Neural progenitor cell (in vitro differentiated cells): ENCODE measurements at regions not wholly inside any gene's neighbourhood (a gene's known extent, or its start where the extent isn't known, plus 50 kb on each side); places are given as distances from the start of the nearest gene placed in this dataset.
A peak's percentile ranks its signal among the peaks of the same experiment; 100 is the strongest.

ENCODE experiments used
- DNase-seq: peaks from one replicate; pipeline ENCODE4 v3.0.0-alpha.2; 2016; ENCODE audit warnings: low spot score
- H2AFZ ChIP-seq: fragments of 200-600 bp; sonication (generic); replicated peaks from 2 replicates; pipeline ENCODE4 v1.6.1; 2016; ENCODE audit warnings: antibody characterized with exemption
- H3F3A ChIP-seq: fragments of 200-600 bp; sonication (generic); 2 replicates; pipeline ENCODE4 v1.6.1; 2016; ENCODE audit warnings: antibody characterized with exemption, low read depth
- H3K27ac ChIP-seq: fragments of 200-600 bp; sonication (generic); 2 replicates; pipeline ENCODE4 v1.5.1; 2016; ENCODE audit warnings: mild to moderate bottlenecking
- H3K27me3 ChIP-seq: fragments of 200-600 bp; sonication (generic); 2 replicates; pipeline ENCODE4 v1.6.1; 2016; ENCODE audit warnings: mild to moderate bottlenecking, moderate library complexity
- H3K36me3 ChIP-seq: fragments of 200-600 bp; sonication (generic); 2 replicates; pipeline ENCODE4 v1.5.1; 2016
- H3K4me1 ChIP-seq: fragments of 200-600 bp; sonication (generic); 2 replicates; pipeline ENCODE4 v1.6.1; 2016; ENCODE audit warnings: mixed run types
- H3K4me2 ChIP-seq: fragments of 200-600 bp; sonication (generic); 2 replicates; pipeline ENCODE4 v1.6.1; 2016
- H3K4me3 ChIP-seq: fragments of 200-600 bp; sonication (generic); 2 replicates; pipeline ENCODE4 v1.5.1; 2016
- H3K79me2 ChIP-seq: fragments of 200-600 bp; sonication (generic); 2 replicates; pipeline ENCODE4 v1.6.1; 2016; ENCODE audit warnings: low read depth
- H3K9ac ChIP-seq: fragments of 200-600 bp; sonication (generic); 2 replicates; pipeline ENCODE4 v1.6.1; 2016
- H3K9me3 ChIP-seq: fragments of 200-600 bp; sonication (generic); 2 replicates; pipeline ENCODE4 v1.5.1; 2016; ENCODE audit warnings: low read depth
- H4K20me1 ChIP-seq: fragments of 200-600 bp; sonication (generic); 2 replicates; pipeline ENCODE4 v1.6.1; 2016; ENCODE audit warnings: low read depth
- H3K27ac Mint-ChIP-seq: 3 replicates; pipeline ENCODE4 v1.8.0; 2021; ENCODE audit warnings: mixed read lengths
- H3K27me3 Mint-ChIP-seq: 2 replicates; pipeline ENCODE4 v1.8.0; 2022; ENCODE audit warnings: low read depth, mild to moderate bottlenecking, inconsistent platforms, moderate library complexity, mixed read lengths; ENCODE audit not compliant: insufficient read depth
- H3K36me3 Mint-ChIP-seq: 3 replicates; pipeline ENCODE4 v1.8.0; 2021; ENCODE audit warnings: mixed read lengths
- H3K4me1 Mint-ChIP-seq: 3 replicates; pipeline ENCODE4 v1.8.0; 2021; ENCODE audit warnings: mixed read lengths
- H3K4me3 Mint-ChIP-seq: 3 replicates; pipeline ENCODE4 v1.8.0; 2021; ENCODE audit warnings: mild to moderate bottlenecking, moderate library complexity, mixed read lengths
- H3K9me3 Mint-ChIP-seq: 3 replicates; pipeline ENCODE4 v1.8.0; 2020; ENCODE audit warnings: mixed read lengths
- EZH2 ChIP-seq: fragments of 200-600 bp; sonication (generic); IDR thresholded peaks from 2 replicates; pipeline ENCODE4 v1.6.1; 2017; ENCODE audit warnings: antibody characterized with exemption, mild to moderate bottlenecking, moderate library complexity
- EZH2phosphoT487 ChIP-seq: fragments of 200-600 bp; sonication (generic); IDR thresholded peaks from 2 replicates; pipeline ENCODE4 v1.6.1; 2017; ENCODE audit warnings: antibody characterized with exemption
- TF ChIP-seq, protein P1 (sequence below): fragments of 200-600 bp; sonication (generic); IDR thresholded peaks from 2 replicates; pipeline ENCODE4 v1.5.1; 2017; ENCODE audit warnings: antibody characterized with exemption, mild to moderate bottlenecking

DNA sequence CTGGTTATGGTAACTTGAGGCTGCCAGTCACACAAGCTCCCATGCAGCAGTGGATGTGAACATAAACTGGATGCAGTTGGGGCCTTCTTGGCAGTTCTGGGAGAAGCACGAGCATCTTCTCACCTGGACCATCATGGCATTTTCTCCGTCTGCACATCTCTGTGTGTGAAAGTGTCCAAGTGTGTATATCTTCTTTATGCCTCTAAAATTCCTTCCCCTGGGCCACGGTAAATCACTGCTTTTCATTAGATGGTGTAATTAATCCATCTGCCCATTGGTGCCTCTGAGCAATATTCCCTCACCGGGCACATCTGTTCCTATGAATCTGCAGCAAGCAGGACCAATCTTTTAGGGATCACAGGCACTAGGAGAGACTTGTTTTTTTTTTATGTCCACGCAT is 138.0 kb downstream of the MAP3K7 start:
- no peak overlapping the region for H3K4me3 Mint-ChIP-seq
- Histone ChIP-seq H3K36me3 (no peaks in the 10 kb centered on the region), H3K9ac (no peak overlapping the region), H3K4me3 (no peak overlapping the region), H4K20me1 (no peaks in the 10 kb centered on the region), H2AFZ (peak overlapping the region; percentile 27), H3K79me2 (no peaks in the 10 kb centered on the region), H3K9me3 (no peaks in the 10 kb centered on the region), H3K27me3 (no peaks in the 10 kb centered on the region), H3K4me2 (peak overlapping the region; percentile 14), H3K27ac (no peak overlapping the region), H3K4me1 (peaks cover 46% of the 10 kb centered on the region), H3F3A (peaks cover 15% of the 10 kb centered on the region)
- H3K27me3 Mint-ChIP-seq, result peaks cover 2% of the 10 kb centered on the region
- peaks cover 2% of the 10 kb centered on the region for H3K36me3 Mint-ChIP-seq
- no peaks in the 10 kb centered on the region for H3K9me3 Mint-ChIP-seq
- H3K27ac Mint-ChIP-seq, result peak overlapping the region; percentile 67
- DNase-seq, result no peak
- no peak for TF ChIP-seq EZH2
- TF ChIP-seq EZH2phosphoT487, result no peak
- TF ChIP-seq, protein P1, sequence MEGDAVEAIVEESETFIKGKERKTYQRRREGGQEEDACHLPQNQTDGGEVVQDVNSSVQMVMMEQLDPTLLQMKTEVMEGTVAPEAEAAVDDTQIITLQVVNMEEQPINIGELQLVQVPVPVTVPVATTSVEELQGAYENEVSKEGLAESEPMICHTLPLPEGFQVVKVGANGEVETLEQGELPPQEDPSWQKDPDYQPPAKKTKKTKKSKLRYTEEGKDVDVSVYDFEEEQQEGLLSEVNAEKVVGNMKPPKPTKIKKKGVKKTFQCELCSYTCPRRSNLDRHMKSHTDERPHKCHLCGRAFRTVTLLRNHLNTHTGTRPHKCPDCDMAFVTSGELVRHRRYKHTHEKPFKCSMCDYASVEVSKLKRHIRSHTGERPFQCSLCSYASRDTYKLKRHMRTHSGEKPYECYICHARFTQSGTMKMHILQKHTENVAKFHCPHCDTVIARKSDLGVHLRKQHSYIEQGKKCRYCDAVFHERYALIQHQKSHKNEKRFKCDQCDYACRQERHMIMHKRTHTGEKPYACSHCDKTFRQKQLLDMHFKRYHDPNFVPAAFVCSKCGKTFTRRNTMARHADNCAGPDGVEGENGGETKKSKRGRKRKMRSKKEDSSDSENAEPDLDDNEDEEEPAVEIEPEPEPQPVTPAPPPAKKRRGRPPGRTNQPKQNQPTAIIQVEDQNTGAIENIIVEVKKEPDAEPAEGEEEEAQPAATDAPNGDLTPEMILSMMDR, result no peak
- H3K4me1 Mint-ChIP-seq, result peaks cover 46% of the 10 kb centered on the region

DNA sequence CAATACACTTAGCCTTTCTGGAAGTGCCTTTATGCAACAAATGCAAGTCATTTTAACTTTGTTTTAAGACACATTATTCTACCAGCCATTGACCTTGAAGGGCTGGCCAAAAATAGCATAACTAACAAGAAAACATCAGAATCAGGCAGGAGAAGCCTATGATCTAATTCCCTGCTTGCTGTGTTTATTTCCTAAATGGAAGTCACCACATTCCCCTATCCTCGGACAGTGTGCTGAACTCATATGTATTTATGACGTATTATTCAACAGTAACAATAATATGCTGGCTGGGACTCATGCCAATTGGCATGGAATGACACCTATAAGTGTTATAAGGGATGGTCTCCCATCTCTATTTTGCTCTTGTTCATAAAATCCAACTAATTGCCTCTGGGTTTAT is 140.7 kb downstream of the MAP3K7 start:
- Histone ChIP-seq H3K27me3 (no peaks in the 10 kb centered on the region), H3K4me2 (no peak overlapping the region), H3K9me3 (no peaks in the 10 kb centered on the region), H3K36me3 (no peaks in the 10 kb centered on the region), H3K27ac (no peak overlapping the region), H3K9ac (no peak overlapping the region), H2AFZ (no peak overlapping the region), H3K79me2 (no peaks in the 10 kb centered on the region), H4K20me1 (no peaks in the 10 kb centered on the region), H3F3A (peaks cover 39% of the 10 kb centered on the region), H3K4me3 (no peak overlapping the region), H3K4me1 (peaks cover 71% of the 10 kb centered on the region)
- Mint-ChIP-seq H3K4me3 (no peak overlapping the region), H3K36me3 (peaks cover 2% of the 10 kb centered on the region), H3K9me3 (no peaks in the 10 kb centered on the region), H3K4me1 (peaks cover 66% of the 10 kb centered on the region), H3K27me3 (peaks cover 2% of the 10 kb centered on the region), H3K27ac (peak overlapping the region; percentile 18)
- DNase-seq, result no peak
- TF ChIP-seq EZH2 (no peak), EZH2phosphoT487 (no peak)
- TF ChIP-seq, protein P1, result no peak

DNA sequence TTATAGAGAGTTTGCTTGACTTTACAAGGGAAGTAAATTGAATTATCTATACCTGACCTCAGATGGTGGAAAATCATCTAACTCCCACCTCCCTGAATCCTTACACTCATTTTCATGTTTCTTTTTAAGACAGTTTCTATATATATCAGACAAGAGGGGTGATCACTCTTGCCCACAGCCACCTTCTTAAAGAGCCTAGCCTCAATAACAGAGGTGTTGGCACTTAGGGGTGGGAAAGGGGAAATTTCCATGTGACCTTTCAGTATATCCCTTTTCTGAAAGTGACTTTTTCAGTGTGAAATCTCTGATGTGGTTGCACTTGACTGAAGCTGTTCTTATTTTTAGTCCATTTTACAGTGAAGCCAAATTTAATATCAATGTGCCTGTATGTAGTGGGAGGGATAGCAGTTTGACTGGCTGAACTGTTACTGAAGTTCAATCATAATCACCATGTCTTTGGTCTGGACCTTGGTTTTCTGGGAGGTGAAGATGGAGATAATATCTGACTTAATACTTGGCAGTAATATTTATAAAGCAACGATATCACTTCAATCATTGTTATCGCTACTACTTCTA is 141.3 kb downstream of the MAP3K7 start:
- Mint-ChIP-seq H3K4me1 (peaks cover 72% of the 10 kb centered on the region), H3K36me3 (peaks cover 2% of the 10 kb centered on the region), H3K27me3 (peaks cover 2% of the 10 kb centered on the region), H3K4me3 (no peak overlapping the region), H3K27ac (peak overlapping the region; percentile 64), H3K9me3 (no peaks in the 10 kb centered on the region)
- H3K4me2 ChIP-seq, result no peak overlapping the region
- no peaks in the 10 kb centered on the region for H3K27me3 ChIP-seq
- H3K27ac ChIP-seq, result no peak overlapping the region
- no peaks in the 10 kb centered on the region for H3K36me3 ChIP-seq
- H3K9ac ChIP-seq, result no peak overlapping the region
- H3K9me3 ChIP-seq, result no peaks in the 10 kb centered on the region
- no peak overlapping the region for H2AFZ ChIP-seq
- H3K4me1 ChIP-seq, result peaks cover 77% of the 10 kb centered on the region
- DNase-seq, result no peak
- H3K4me3 ChIP-seq, result no peak overlapping the region
- TF ChIP-seq, protein P1, result no peak
- no peak for TF ChIP-seq EZH2phosphoT487
- H3F3A ChIP-seq, result peaks cover 44% of the 10 kb centered on the region
- no peaks in the 10 kb centered on the region for H3K79me2 ChIP-seq
- no peaks in the 10 kb centered on the region for H4K20me1 ChIP-seq
